SU-DHL-6 (cell line): ENCODE measurements at regions not wholly inside any gene's neighbourhood (a gene's known extent, or its start where the extent isn't known, plus 50 kb on each side); places are given as distances from the start of the nearest gene placed in this dataset.

Source experiments
- CTCF ChIP-seq: fragments of 200-600 bp; sonication (generic); IDR thresholded peaks from one replicate; pipeline ENCODE4 v1.5.1; 2017; ENCODE audit warnings: antibody characterized with exemption, mild to moderate bottlenecking, low read length, moderate library complexity; ENCODE audit not compliant: insufficient read depth, poor library complexity, severe bottlenecking
- EZH2phosphoT487 ChIP-seq: fragments of 200-600 bp; sonication (generic), shearing (Covaris generic); conservative IDR thresholded peaks from 2 replicates; pipeline ENCODE4 v1.6.1; 2018; ENCODE audit warnings: mild to moderate bottlenecking, antibody characterized with exemption, low read length, moderate library complexity, mixed read lengths

DNA sequence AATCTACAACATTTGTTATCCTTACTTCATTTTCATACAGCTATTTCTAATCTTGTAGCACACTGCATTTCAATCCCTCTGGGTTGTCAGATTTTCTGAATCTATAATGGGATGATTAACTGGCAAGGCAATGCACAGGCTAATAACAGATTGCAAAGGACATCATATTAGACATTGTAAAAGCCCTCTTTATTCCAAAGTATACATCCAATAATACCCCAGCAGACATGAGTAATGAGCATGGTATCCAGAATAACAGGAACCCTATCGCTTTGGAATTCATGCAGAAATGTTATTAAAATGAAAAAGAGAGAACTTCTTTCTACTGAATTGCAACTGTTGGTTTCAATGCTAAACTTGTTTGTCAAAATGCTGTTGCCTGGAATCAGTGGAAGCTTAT is 122.9 kb downstream of the C4orf33 start:
- TF ChIP-seq CTCF (no peak), EZH2phosphoT487 (no peak)
